GM23248 (cell line): ENCODE measurements at regions not wholly inside any gene's neighbourhood (a gene's known extent, or its start where the extent isn't known, plus 50 kb on each side); places are given as distances from the start of the nearest gene placed in this dataset.

Experiments
- EZH2 ChIP-seq: fragments of 200-600 bp; sonication (generic); IDR thresholded peaks from 2 replicates; pipeline ENCODE4 v1.6.1; 2018; ENCODE audit warnings: antibody characterized with exemption, mild to moderate bottlenecking; ENCODE audit not compliant: insufficient read depth, poor library complexity, severe bottlenecking
- EZH2phosphoT487 ChIP-seq: fragments of 200-600 bp; sonication (generic); IDR thresholded peaks from 2 replicates; pipeline ENCODE4 v1.6.1; 2018; ENCODE audit warnings: antibody characterized with exemption, moderate library complexity, mild to moderate bottlenecking, low read depth; ENCODE audit not compliant: insufficient read depth

DNA sequence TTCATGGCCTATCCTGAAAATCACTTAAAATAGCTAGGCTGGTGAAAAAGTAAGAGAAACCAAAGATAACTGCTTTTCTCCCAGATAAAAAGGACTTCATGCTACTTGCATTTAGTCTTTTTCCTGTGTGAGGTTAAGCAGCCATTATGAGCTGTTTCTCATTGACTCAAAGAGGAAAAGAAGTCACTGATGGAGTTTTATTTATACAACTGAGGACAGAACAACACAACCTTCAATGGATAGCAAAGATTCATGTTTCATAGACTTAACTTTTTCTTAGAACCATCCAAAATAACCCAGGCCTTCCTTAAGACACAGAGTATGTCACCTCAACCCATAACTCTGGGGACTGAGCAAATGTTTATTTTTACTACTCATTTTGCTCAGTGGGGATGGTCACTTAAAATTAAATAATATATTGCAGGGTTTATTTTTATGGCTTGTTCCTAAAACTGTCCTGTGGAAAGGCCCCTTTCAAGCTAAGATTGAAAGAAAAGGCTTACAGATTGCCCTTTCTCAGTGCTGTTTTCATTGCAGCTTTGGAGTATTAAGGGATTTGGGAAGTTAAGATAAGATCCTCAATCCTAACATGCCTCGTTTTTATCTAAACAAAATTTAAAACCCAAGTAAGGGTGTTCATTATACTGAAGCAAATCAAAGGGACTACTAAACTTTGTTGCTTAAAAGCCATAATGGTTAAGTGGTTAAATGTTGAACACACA is 252.6 kb upstream of the MAD2L1 start:
- TF ChIP-seq EZH2 (no peak), EZH2phosphoT487 (no peak)
